H9 (cell line): ENCODE measurements at regions not wholly inside any gene's neighbourhood (a gene's known extent, or its start where the extent isn't known, plus 50 kb on each side); places are given as distances from the start of the nearest gene placed in this dataset.

Source experiments
- DNase-seq: peaks from one replicate; pipeline ENCODE4 v3.0.0-alpha.2; 2017
- H2AFZ ChIP-seq: one replicate; pipeline ENCODE4 v1.6.1; 2013; ENCODE audit warnings: mild to moderate bottlenecking, low read length, control low read depth, moderate library complexity
- H2AK5ac ChIP-seq: 2 replicates; pipeline ENCODE4 v1.6.1; 2013; ENCODE audit warnings: low read length, control low read depth, mixed read lengths; ENCODE audit not compliant: insufficient read length
- H2BK120ac ChIP-seq: one replicate; pipeline ENCODE4 v1.6.1; 2013; ENCODE audit warnings: low read depth, mild to moderate bottlenecking, low read length, control low read depth, inconsistent platforms; ENCODE audit not compliant: poor library complexity, severe bottlenecking
- H2BK12ac ChIP-seq: 2 replicates; pipeline ENCODE4 v1.6.1; 2013; ENCODE audit warnings: low read length, control low read depth, mixed read lengths, low read depth; ENCODE audit not compliant: insufficient read length
- H2BK15ac ChIP-seq: 2 replicates; pipeline ENCODE4 v1.6.1; 2013; ENCODE audit warnings: low read depth, low read length, control low read depth
- H2BK20ac ChIP-seq: one replicate; pipeline ENCODE4 v1.6.1; 2013; ENCODE audit warnings: low read depth, mild to moderate bottlenecking, low read length, control low read depth, inconsistent platforms; ENCODE audit not compliant: poor library complexity, severe bottlenecking
- H2BK5ac ChIP-seq: 2 replicates; pipeline ENCODE4 v1.6.1; 2013; ENCODE audit warnings: low read length, control low read depth, mixed read lengths; ENCODE audit not compliant: insufficient read length
- H3K14ac ChIP-seq: 2 replicates; pipeline ENCODE4 v1.6.1; 2013; ENCODE audit warnings: low read length, control low read depth; ENCODE audit not compliant: insufficient read depth
- H3K18ac ChIP-seq: 2 replicates; pipeline ENCODE4 v1.6.1; 2013; ENCODE audit warnings: low read depth, mild to moderate bottlenecking, mixed read lengths, low read length, control low read depth; ENCODE audit not compliant: insufficient read length
- H3K23ac ChIP-seq: 2 replicates; pipeline ENCODE4 v1.6.1; 2013; ENCODE audit warnings: low read length, control low read depth, mixed read lengths, low read depth; ENCODE audit not compliant: insufficient read length
- H3K23me2 ChIP-seq: 2 replicates; pipeline ENCODE4 v1.6.1; 2013; ENCODE audit warnings: low read depth, mild to moderate bottlenecking, mixed read lengths, low read length, control low read depth; ENCODE audit not compliant: insufficient read length, poor library complexity, severe bottlenecking
- H3K27ac ChIP-seq: 2 replicates; pipeline ENCODE4 v1.5.1; 2013; ENCODE audit warnings: low read length, control low read depth, mixed read lengths, low read depth; ENCODE audit not compliant: insufficient read length
- H3K27me3 ChIP-seq: 2 replicates; pipeline ENCODE4 v1.6.1; 2013; ENCODE audit warnings: low read length, control low read depth, inconsistent platforms; ENCODE audit not compliant: insufficient read depth
- H3K4ac ChIP-seq: 2 replicates; pipeline ENCODE4 v1.6.1; 2013; ENCODE audit warnings: low read depth, mild to moderate bottlenecking, control low read depth, inconsistent platforms, low read length, moderate library complexity
- H3K4me1 ChIP-seq: 2 replicates; pipeline ENCODE4 v1.6.1; 2013; ENCODE audit warnings: low read length, control low read depth, inconsistent platforms; ENCODE audit not compliant: insufficient read depth
- H3K4me2 ChIP-seq: 2 replicates; pipeline ENCODE4 v1.6.1; 2013; ENCODE audit warnings: low read length, control low read depth, mixed read lengths; ENCODE audit not compliant: insufficient read length, insufficient read depth
- H3K56ac ChIP-seq: 2 replicates; pipeline ENCODE4 v1.6.1; 2013; ENCODE audit warnings: low read depth, mild to moderate bottlenecking, mixed read lengths, low read length, control low read depth; ENCODE audit not compliant: insufficient read length
- H3K79me1 ChIP-seq: 2 replicates; pipeline ENCODE4 v1.6.1; 2013; ENCODE audit warnings: low read depth, mild to moderate bottlenecking, moderate library complexity, low read length, control low read depth, inconsistent platforms; ENCODE audit not compliant: insufficient read depth, poor library complexity, severe bottlenecking
- H3K79me2 ChIP-seq: 2 replicates; pipeline ENCODE4 v1.6.1; 2013; ENCODE audit warnings: low read length, control low read depth, inconsistent platforms; ENCODE audit not compliant: insufficient read depth
- H3K9ac ChIP-seq: 2 replicates; pipeline ENCODE4 v1.6.1; 2013; ENCODE audit warnings: low read length, control low read depth, mixed read lengths; ENCODE audit not compliant: insufficient read length; ENCODE audit errors: extremely low read depth
- H3K9me3 ChIP-seq: one replicate; pipeline ENCODE4 v1.6.1; 2013; ENCODE audit warnings: low read depth, low read length, inconsistent platforms; ENCODE audit not compliant: control insufficient read depth
- H3T11ph ChIP-seq: one replicate; pipeline ENCODE4 v1.6.1; 2013; ENCODE audit warnings: mild to moderate bottlenecking, low read length, control low read depth, inconsistent platforms
- H4K20me1 ChIP-seq: one replicate; pipeline ENCODE4 v1.6.1; 2013; ENCODE audit not compliant: control insufficient read depth, insufficient read length, insufficient read depth
- H4K5ac ChIP-seq: 2 replicates; pipeline ENCODE4 v1.6.1; 2013; ENCODE audit warnings: low read depth, mild to moderate bottlenecking, mixed read lengths, low read length, control low read depth; ENCODE audit not compliant: insufficient read length
- H4K8ac ChIP-seq: replicated peaks from 2 replicates; pipeline ENCODE4 v1.6.1; 2013; ENCODE audit warnings: low read length, control low read depth, mixed read lengths, low read depth; ENCODE audit not compliant: insufficient read length
- H4K91ac ChIP-seq: 2 replicates; pipeline ENCODE4 v1.6.1; 2013; ENCODE audit warnings: low read depth, mild to moderate bottlenecking, moderate library complexity, mixed read lengths, low read length, control low read depth; ENCODE audit not compliant: insufficient read length
- H3K27ac Mint-ChIP-seq, 3 experiments: 2 replicates in 2 of 3; 3 replicates in 1 of 3; pipeline ENCODE4 v1.8.0; 2020 to 2021; ENCODE audit warnings: mixed read lengths in 3 of 3, mild to moderate bottlenecking in 1 of 3, moderate library complexity in 1 of 3
- H3K27me3 Mint-ChIP-seq: 2 replicates; pipeline ENCODE4 v1.8.0; 2021; ENCODE audit warnings: low read depth, mild to moderate bottlenecking, moderate library complexity, mixed read lengths
- H3K36me3 Mint-ChIP-seq, 3 experiments: 2 replicates in 2 of 3; 3 replicates in 1 of 3; pipeline ENCODE4 v1.8.0; 2020 to 2021; ENCODE audit warnings: low read depth in 3 of 3, mixed read lengths in 3 of 3; ENCODE audit not compliant: insufficient read depth in 1 of 3
- H3K4me1 Mint-ChIP-seq, 2 experiments: 2 replicates each; pipeline ENCODE4 v1.8.0; 2020; ENCODE audit warnings: mixed read lengths in 2 of 2
- H3K4me3 Mint-ChIP-seq, 2 experiments: 2 replicates in 1 of 2; 3 replicates in 1 of 2; pipeline ENCODE4 v1.8.0; 2020 to 2021; ENCODE audit warnings: mild to moderate bottlenecking in 2 of 2, mixed read lengths in 2 of 2, moderate library complexity in 1 of 2
- H3K9me3 Mint-ChIP-seq, 2 experiments: 2 replicates in 1 of 2; 3 replicates in 1 of 2; pipeline ENCODE4 v1.8.0; 2020; ENCODE audit warnings: mild to moderate bottlenecking in 2 of 2, mixed read lengths in 2 of 2, moderate library complexity in 1 of 2
- WGBS: extraction: QIAGEN DNeasy Blood & Tissue Kit; methylation state at CpG from one replicate; pipeline ENCODE4 v1.1.7; 2013; ENCODE audit warnings: missing lambda C conversion rate, low lambda C conversion rate, mixed read lengths; ENCODE audit not compliant: insufficient read length; ENCODE audit errors: extremely low coverage; 5-methylcytosine and 5-hydroxymethylcytosine counted together
- TF ChIP-seq, protein P1 (sequence below): fragments of 200-600 bp; sonication (generic); conservative IDR thresholded peaks from 3 replicates; pipeline ENCODE4 v1.8.0; 2021; ENCODE audit warnings: antibody characterized with exemption, mild to moderate bottlenecking

DNA sequence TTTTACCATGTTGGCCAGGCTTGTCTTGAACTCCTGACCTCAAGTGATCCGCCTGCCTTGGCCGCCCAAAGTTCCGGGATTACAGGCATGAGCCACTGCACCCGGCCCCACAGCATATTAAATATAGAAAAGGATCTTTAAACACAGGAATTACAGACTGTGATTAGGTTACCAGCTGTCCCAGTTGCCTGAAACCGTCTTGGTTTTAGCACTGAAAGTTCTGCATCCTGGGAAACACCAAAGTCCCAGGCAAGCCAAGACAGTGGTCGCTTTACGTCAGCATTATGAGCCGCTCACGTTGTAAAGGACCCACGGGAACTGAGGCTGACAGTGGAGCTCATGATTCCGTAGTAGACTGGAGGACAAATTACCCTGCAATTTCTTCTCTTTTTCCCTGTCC lies 69.0 kb upstream of the FAM180A start:
- H3K9me3 ChIP-seq = no peaks in the 10 kb centered on the region
- H2BK120ac ChIP-seq = no peak overlapping the region
- H3K18ac ChIP-seq = no peak overlapping the region
- H4K8ac ChIP-seq = no peak overlapping the region
- no peaks in the 10 kb centered on the region for H3K23me2 ChIP-seq
- no peaks in the 10 kb centered on the region for H3K27me3 ChIP-seq
- no peak overlapping the region for H2BK5ac ChIP-seq
- 0 out of 2 replicates have a peak, but pooled peaks cover 3% of the 10 kb centered on the region for H3K4me1 ChIP-seq
- H2BK15ac ChIP-seq = no peak overlapping the region
- no peak overlapping the region for H2AK5ac ChIP-seq
- no peak overlapping the region for H3K27ac ChIP-seq
- no peak overlapping the region for H3K27ac Mint-ChIP-seq
- H2BK12ac ChIP-seq = no peak overlapping the region
- H3K36me3 Mint-ChIP-seq = no peaks in the 10 kb centered on the region
- H3K23ac ChIP-seq = no peak overlapping the region
- H2BK20ac ChIP-seq = no peak overlapping the region
- no peaks in the 10 kb centered on the region for H3K9me3 Mint-ChIP-seq
- H2AFZ ChIP-seq = no peak overlapping the region
- no peak overlapping the region for H3K14ac ChIP-seq
- no peak for DNase-seq
- H3K4ac ChIP-seq = no peak overlapping the region
- H3K56ac ChIP-seq = no peak overlapping the region
- H3K4me1 Mint-ChIP-seq = no peaks in the 10 kb centered on the region
- no peak overlapping the region for H3K4me2 ChIP-seq
- no peak overlapping the region for H4K91ac ChIP-seq
- H4K20me1 ChIP-seq = no peaks in the 10 kb centered on the region
- no peak overlapping the region for H4K5ac ChIP-seq
- WGBS = no CpG with 5 or more reads among the region's 11 CpGs
- H3T11ph ChIP-seq = no peak overlapping the region
- TF ChIP-seq, protein P1, sequence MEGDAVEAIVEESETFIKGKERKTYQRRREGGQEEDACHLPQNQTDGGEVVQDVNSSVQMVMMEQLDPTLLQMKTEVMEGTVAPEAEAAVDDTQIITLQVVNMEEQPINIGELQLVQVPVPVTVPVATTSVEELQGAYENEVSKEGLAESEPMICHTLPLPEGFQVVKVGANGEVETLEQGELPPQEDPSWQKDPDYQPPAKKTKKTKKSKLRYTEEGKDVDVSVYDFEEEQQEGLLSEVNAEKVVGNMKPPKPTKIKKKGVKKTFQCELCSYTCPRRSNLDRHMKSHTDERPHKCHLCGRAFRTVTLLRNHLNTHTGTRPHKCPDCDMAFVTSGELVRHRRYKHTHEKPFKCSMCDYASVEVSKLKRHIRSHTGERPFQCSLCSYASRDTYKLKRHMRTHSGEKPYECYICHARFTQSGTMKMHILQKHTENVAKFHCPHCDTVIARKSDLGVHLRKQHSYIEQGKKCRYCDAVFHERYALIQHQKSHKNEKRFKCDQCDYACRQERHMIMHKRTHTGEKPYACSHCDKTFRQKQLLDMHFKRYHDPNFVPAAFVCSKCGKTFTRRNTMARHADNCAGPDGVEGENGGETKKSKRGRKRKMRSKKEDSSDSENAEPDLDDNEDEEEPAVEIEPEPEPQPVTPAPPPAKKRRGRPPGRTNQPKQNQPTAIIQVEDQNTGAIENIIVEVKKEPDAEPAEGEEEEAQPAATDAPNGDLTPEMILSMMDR = no peak
- no peaks in the 10 kb centered on the region for H3K79me1 ChIP-seq
- no peaks in the 10 kb centered on the region for H3K79me2 ChIP-seq
- no peak overlapping the region for H3K9ac ChIP-seq
- no peaks in the 10 kb centered on the region for H3K27me3 Mint-ChIP-seq
- no peak overlapping the region for H3K4me3 Mint-ChIP-seq
